ENCODE measurements at regions not wholly inside any gene's neighbourhood (a gene's known extent, or its start where the extent isn't known, plus 50 kb on each side); places are given as distances from the start of the nearest gene placed in this dataset.

DNA sequence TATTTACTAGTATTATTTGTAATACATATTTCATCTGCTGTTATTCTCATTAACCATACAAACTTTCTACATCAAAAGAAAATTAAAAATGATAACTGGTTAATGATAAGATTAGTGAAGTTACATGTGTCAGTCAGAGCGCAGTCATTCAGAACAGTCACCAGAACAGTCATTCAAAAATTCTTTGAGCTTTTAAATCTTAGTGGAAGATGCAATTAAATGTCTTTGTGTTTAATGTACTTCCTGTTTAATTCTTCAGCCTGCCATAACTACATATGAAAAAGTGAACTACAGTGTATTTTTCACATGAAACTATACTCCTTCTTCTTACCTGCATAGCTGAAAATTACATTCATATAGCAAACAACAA, 179.7 kb upstream of the NDST4 start:
- ChIA-PET POLR2A (no interaction called here), CTCF (interaction anchor here (0.7 kb wide), 1 partner anchor 1307 kb away, joined by 3 read pairs; no protein-coding TSS in a partner anchor)
- Histone ChIP-seq H3K4me1 (ENCODE audit: control insufficient read depth, insufficient read depth, low read length) (no peaks in the 10 kb centered on the region), H3K36me3 (ENCODE audit: control insufficient read depth in 2 of 2, insufficient read depth in 1 of 2, low read length in 2 of 2) (no peaks in the 10 kb centered on the region), H3K27ac (ENCODE audit: extremely low read depth, low read depth, low read length) (no peak overlapping the region), H3K9me3 (ENCODE audit: control insufficient read depth, insufficient read depth, low read depth, low read length) (no peaks in the 10 kb centered on the region), H3K4me3 (ENCODE audit: low read depth, low read length) (no peak overlapping the region)
- TF ChIP-seq OSR2 (tag by site-specific recombination; IDR thresholded peaks at IDR 0.05) (no peak), ZNF426 (tag by site-specific recombination; IDR thresholded peaks at IDR 0.05) (no peak), ZBTB17 (tag by site-specific recombination; IDR thresholded peaks at IDR 0.05) (no peak), SETDB1 (IDR thresholded peaks at IDR 0.05; ENCODE audit: insufficient read length, low read length) (no peak), WT1 (tag by site-specific recombination; IDR thresholded peaks at IDR 0.05) (no peak), ZNF394 (tag by site-specific recombination; IDR thresholded peaks at IDR 0.05; ENCODE audit: borderline replicate concordance) (no peak), ZNF660 (tag by site-specific recombination; IDR thresholded peaks at IDR 0.05) (no peak), HOXD13 (CRISPR knock-in tag; IDR thresholded peaks at IDR 0.05; ENCODE audit: borderline replicate concordance) (no peak), RBAK (tag by site-specific recombination; IDR thresholded peaks at IDR 0.05) (no peak), ZNF24 (tag by site-specific recombination; IDR thresholded peaks at IDR 0.05) (no peak), ZNF529 (tag by site-specific recombination; IDR thresholded peaks at IDR 0.05; ENCODE audit: insufficient replicate concordance) (no peak), ZNF664 (tag by site-specific recombination; IDR thresholded peaks at IDR 0.05) (no peak), ZFP69B (tag by site-specific recombination; IDR thresholded peaks at IDR 0.05) (no peak), KLF17 (tag by site-specific recombination; IDR thresholded peaks at IDR 0.05) (no peak), ZNF10 (tag by site-specific recombination; IDR thresholded peaks at IDR 0.05) (no peak), ZNF518A (tag by site-specific recombination; conservative IDR thresholded peaks at IDR 0.05; ENCODE audit: low read depth) (no peak), KLF16 (tag by site-specific recombination; IDR thresholded peaks at IDR 0.05) (no peak)

DNA sequence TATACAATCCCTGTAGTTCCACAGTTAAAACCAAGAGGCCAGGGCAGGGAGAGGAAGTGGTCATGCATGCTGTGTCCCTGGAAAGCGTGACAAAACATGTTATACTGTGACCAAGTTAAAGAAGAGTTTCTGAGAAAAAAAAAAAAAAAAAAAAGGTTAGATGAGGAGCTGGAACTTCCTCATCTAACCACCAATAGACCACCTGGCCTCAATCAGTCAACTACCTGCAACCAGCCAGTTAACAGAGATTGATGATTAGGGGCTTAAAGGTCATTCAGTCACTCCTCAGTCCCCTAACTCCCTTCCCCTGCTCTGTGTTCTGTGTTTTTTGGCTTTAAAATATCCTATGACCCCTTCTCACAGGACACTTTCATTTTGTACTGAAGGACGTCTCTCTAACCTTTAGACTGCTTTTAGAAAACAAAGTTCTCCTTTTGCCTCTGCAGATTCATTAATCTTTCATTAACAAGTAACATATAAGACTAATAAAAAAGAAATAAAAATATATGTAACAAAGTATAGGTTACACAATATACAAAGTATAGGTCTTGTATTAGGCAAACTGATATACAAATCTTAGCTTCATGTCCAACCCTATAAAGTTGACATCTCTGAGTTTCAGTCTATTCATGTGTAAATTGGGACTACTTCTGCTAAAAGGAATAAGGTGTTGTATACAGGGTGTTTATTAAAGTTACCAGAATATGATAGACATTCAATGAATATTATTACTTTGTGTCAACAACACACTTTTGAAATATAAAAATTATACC, 179.1 kb upstream of the NDST4 start:
- no peaks in the 10 kb centered on the region for H3K9me3 ChIP-seq (ENCODE audit: control insufficient read depth, insufficient read depth, low read depth, low read length)
- CTCF ChIA-PET = interaction anchor here (0.7 kb wide), 1 partner anchor 1308 kb away, joined by 3 read pairs; no protein-coding TSS in a partner anchor
- POLR2A ChIA-PET = interaction anchor here (0.6 kb wide), 1 partner anchor 81 kb away, joined by 4 read pairs; no protein-coding TSS in a partner anchor
- no peak overlapping the region for H3K4me3 ChIP-seq (ENCODE audit: low read depth, low read length)
- H3K27ac ChIP-seq (ENCODE audit: extremely low read depth, low read depth, low read length) = no peak overlapping the region
- no peaks in the 10 kb centered on the region for H3K36me3 ChIP-seq (ENCODE audit: control insufficient read depth in 2 of 2, insufficient read depth in 1 of 2, low read length in 2 of 2)
- no peaks in the 10 kb centered on the region for H3K4me1 ChIP-seq (ENCODE audit: control insufficient read depth, insufficient read depth, low read length)
- no peak for TF ChIP-seq ZNF530 (tag by site-specific recombination; IDR thresholded peaks at IDR 0.05; ENCODE audit: low read depth)
- TF ChIP-seq ZNF2 (tag by site-specific recombination; IDR thresholded peaks at IDR 0.05) = no peak
- TF ChIP-seq, protein P1, sequence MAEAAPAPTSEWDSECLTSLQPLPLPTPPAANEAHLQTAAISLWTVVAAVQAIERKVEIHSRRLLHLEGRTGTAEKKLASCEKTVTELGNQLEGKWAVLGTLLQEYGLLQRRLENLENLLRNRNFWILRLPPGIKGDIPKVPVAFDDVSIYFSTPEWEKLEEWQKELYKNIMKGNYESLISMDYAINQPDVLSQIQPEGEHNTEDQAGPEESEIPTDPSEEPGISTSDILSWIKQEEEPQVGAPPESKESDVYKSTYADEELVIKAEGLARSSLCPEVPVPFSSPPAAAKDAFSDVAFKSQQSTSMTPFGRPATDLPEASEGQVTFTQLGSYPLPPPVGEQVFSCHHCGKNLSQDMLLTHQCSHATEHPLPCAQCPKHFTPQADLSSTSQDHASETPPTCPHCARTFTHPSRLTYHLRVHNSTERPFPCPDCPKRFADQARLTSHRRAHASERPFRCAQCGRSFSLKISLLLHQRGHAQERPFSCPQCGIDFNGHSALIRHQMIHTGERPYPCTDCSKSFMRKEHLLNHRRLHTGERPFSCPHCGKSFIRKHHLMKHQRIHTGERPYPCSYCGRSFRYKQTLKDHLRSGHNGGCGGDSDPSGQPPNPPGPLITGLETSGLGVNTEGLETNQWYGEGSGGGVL (tag by site-specific recombination; IDR thresholded peaks at IDR 0.05) = no peak
- TF ChIP-seq, protein P2, sequence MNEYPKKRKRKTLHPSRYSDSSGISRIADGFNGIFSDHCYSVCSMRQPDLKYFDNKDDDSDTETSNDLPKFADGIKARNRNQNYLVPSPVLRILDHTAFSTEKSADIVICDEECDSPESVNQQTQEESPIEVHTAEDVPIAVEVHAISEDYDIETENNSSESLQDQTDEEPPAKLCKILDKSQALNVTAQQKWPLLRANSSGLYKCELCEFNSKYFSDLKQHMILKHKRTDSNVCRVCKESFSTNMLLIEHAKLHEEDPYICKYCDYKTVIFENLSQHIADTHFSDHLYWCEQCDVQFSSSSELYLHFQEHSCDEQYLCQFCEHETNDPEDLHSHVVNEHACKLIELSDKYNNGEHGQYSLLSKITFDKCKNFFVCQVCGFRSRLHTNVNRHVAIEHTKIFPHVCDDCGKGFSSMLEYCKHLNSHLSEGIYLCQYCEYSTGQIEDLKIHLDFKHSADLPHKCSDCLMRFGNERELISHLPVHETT (tag by site-specific recombination; IDR thresholded peaks at IDR 0.05) = no peak
- TF ChIP-seq ZNF174 (tag by site-specific recombination; IDR thresholded peaks at IDR 0.05) = no peak
- no peak for TF ChIP-seq ZNF433 (tag by site-specific recombination; IDR thresholded peaks at IDR 0.05; ENCODE audit: low read depth)
- TF ChIP-seq ZNF140 (tag by site-specific recombination; IDR thresholded peaks at IDR 0.05) = no peak
- no peak for TF ChIP-seq ZNF175 (tag by site-specific recombination; IDR thresholded peaks at IDR 0.05)
- TF ChIP-seq ZNF549 (tag by site-specific recombination; IDR thresholded peaks at IDR 0.05) = no peak
- no peak for TF ChIP-seq ZNF350 (tag by site-specific recombination; IDR thresholded peaks at IDR 0.05)
- no peak for TF ChIP-seq ZIC2 (tag by site-specific recombination; IDR thresholded peaks at IDR 0.05)
